AG10803 (cell line): ENCODE measurements at regions not wholly inside any gene's neighbourhood (a gene's known extent, or its start where the extent isn't known, plus 50 kb on each side); places are given as distances from the start of the nearest gene placed in this dataset.

Source experiments
- DNase-seq: peaks from one replicate; pipeline ENCODE4 v3.0.0; 2010; ENCODE audit warnings: low read depth
- H3K4me3 ChIP-seq: 2 replicates; pipeline ENCODE4 v1.5.1; 2011; ENCODE audit warnings: mild to moderate bottlenecking, low read length, control low read depth
- CTCF ChIP-seq: conservative IDR thresholded peaks from 2 replicates; pipeline ENCODE4 v1.5.1; 2011; ENCODE audit warnings: mild to moderate bottlenecking, low read length, control low read depth, inconsistent platforms

- H3K4me3 ChIP-seq: no peak overlapping the region
- DNase-seq: no peak
- no peak for TF ChIP-seq CTCF
These were observed 51.0 kb upstream of the MKRN3 start for GRCh38 chr15:23514484-23514883.

GRCh38 chr15:23506762-23507161, 58.7 kb upstream of the MKRN3 start:
- no peak for DNase-seq

GRCh38 chr15:23503980-23504379, 56.9 kb upstream of the GOLGA6L2 start:
- DNase-seq: no peak
- H3K4me3 ChIP-seq: no peak overlapping the region
- no peak for TF ChIP-seq CTCF

More at GRCh38 chr15:23506762-23507161, 58.7 kb upstream of the MKRN3 start:
- no peak for TF ChIP-seq CTCF
- no peak overlapping the region for H3K4me3 ChIP-seq

- DNase-seq: no peak
- no peak overlapping the region for H3K4me3 ChIP-seq
- TF ChIP-seq CTCF: no peak
These were observed 56.5 kb upstream of the GOLGA6L2 start for GRCh38 chr15:23503576-23503975.

- DNase-seq: peak; percentile 8
- no peak overlapping the region for H3K4me3 ChIP-seq
- TF ChIP-seq CTCF: peak; percentile 41
These were observed 50.7 kb upstream of the GOLGA6L2 start for GRCh38 chr15:23497710-23498111.
